PC-3 (cell line): ENCODE measurements at regions not wholly inside any gene's neighbourhood (a gene's known extent, or its start where the extent isn't known, plus 50 kb on each side); places are given as distances from the start of the nearest gene placed in this dataset.

Experiments used
- ATAC-seq: fragments of 200-7000 bp; cut with Tn5 transposase; 2 replicates; pipeline ENCODE4 v1.9.1; 2020; ENCODE audit warnings: mild to moderate bottlenecking, moderate library complexity
- BruUV-seq: library from RNA; stranded (reverse); fragments of 400-500 nt; replicated peaks from 2 replicates; lab custom pipeline; 2021; lab: Mats Ljungman, UMichigan
- CTCF ChIA-PET: fragments of 300-600 bp; sonication (Branson Sonifier 250); formaldehyde crosslinking; loops from one replicate; lab custom pipeline; 2022; ENCODE audit warnings: antibody characterized with exemption; lab: Charles Lee
- POLR2A ChIA-PET: fragments of 300-600 bp; sonication (Branson Sonifier 250); formaldehyde crosslinking; loops from one replicate; lab custom pipeline; 2022; ENCODE audit warnings: antibody characterized with exemption; ENCODE audit not compliant: unreplicated experiment; lab: Charles Lee
- DNase-seq: peaks from one replicate; pipeline ENCODE4 v3.0.0-alpha.2; 2015
- H2AFZ ChIP-seq: fragments of 300-600 bp; sonication (generic); 2 replicates; pipeline ENCODE4 v1.6.0; 2016; ENCODE audit warnings: antibody characterized with exemption, low read length
- H3F3A ChIP-seq: fragments of 300-600 bp; sonication (generic); one replicate; pipeline ENCODE4 v1.6.0; 2017; ENCODE audit warnings: antibody characterized with exemption, low read length, control low read depth, mild to moderate bottlenecking; ENCODE audit not compliant: unreplicated experiment
- H3K27ac ChIP-seq: fragments of 300-600 bp; sonication (generic); 2 replicates; pipeline ENCODE4 v1.5.1; 2016; ENCODE audit warnings: mild to moderate bottlenecking, low read length
- H3K27me3 ChIP-seq: fragments of 300-600 bp; sonication (generic); 2 replicates; pipeline ENCODE4 v1.6.1; 2016; ENCODE audit warnings: low read length, mixed read lengths
- H3K36me3 ChIP-seq: fragments of 300-600 bp; sonication (generic); 2 replicates; pipeline ENCODE4 v1.6.1; 2016; ENCODE audit warnings: low read depth, mixed run types, low read length, mixed read lengths
- H3K4me1 ChIP-seq: fragments of 300-600 bp; sonication (generic); 2 replicates; pipeline ENCODE4 v1.5.1; 2016; ENCODE audit warnings: low read length; ENCODE audit not compliant: insufficient read depth
- H3K4me2 ChIP-seq: fragments of 300-600 bp; sonication (generic); 2 replicates; pipeline ENCODE4 v1.6.0; 2016; ENCODE audit warnings: low read length
- H3K4me3 ChIP-seq: fragments of 300-600 bp; sonication (generic); 2 replicates; pipeline ENCODE4 v1.5.1; 2016; ENCODE audit warnings: mild to moderate bottlenecking, low read length, mixed read lengths
- H3K79me2 ChIP-seq: fragments of 300-600 bp; sonication (generic); 2 replicates; pipeline ENCODE4 v1.6.1; 2017; ENCODE audit warnings: low read length, mixed read lengths
- H3K9ac ChIP-seq: fragments of 300-600 bp; sonication (generic); 2 replicates; pipeline ENCODE4 v1.6.0; 2016; ENCODE audit warnings: mild to moderate bottlenecking, low read length
- H3K9me2 ChIP-seq: fragments of 300-600 bp; sonication (generic); replicated peaks from 2 replicates; pipeline ENCODE4 v1.6.1; 2016; ENCODE audit warnings: mixed run types, low read length, mixed read lengths
- H3K9me3 ChIP-seq: fragments of 300-600 bp; sonication (generic); 2 replicates; pipeline ENCODE4 v1.6.1; 2016; ENCODE audit warnings: low read length, mixed read lengths
- H4K20me1 ChIP-seq: fragments of 300-600 bp; sonication (generic); 2 replicates; pipeline ENCODE4 v1.6.1; 2016; ENCODE audit warnings: low read length, mixed read lengths
- EZH2 ChIP-seq: fragments of 300-600 bp; sonication (generic); IDR thresholded peaks from one replicate; pipeline ENCODE4 v1.6.1; 2017; ENCODE audit warnings: antibody characterized with exemption, mild to moderate bottlenecking, low read length; ENCODE audit not compliant: unreplicated experiment
- EZH2phosphoT487 ChIP-seq: fragments of 300-600 bp; sonication (generic); IDR thresholded peaks from 2 replicates; pipeline ENCODE4 v1.6.1; 2018; ENCODE audit warnings: mild to moderate bottlenecking, antibody characterized with exemption, low read length, borderline replicate concordance
- intact Hi-C: fragments of 100-400 bp; cut with micrococcal nuclease; formaldehyde crosslinking; loops from 2 replicates; pipeline ENCODE4 v1.9.0; 2023
- TF ChIP-seq, protein P1 (sequence below): fragments of 300-600 bp; sonication (generic); conservative IDR thresholded peaks from 2 replicates; pipeline ENCODE4 v1.5.1; 2017; ENCODE audit warnings: antibody characterized with exemption, low read depth, mild to moderate bottlenecking, low read length

DNA sequence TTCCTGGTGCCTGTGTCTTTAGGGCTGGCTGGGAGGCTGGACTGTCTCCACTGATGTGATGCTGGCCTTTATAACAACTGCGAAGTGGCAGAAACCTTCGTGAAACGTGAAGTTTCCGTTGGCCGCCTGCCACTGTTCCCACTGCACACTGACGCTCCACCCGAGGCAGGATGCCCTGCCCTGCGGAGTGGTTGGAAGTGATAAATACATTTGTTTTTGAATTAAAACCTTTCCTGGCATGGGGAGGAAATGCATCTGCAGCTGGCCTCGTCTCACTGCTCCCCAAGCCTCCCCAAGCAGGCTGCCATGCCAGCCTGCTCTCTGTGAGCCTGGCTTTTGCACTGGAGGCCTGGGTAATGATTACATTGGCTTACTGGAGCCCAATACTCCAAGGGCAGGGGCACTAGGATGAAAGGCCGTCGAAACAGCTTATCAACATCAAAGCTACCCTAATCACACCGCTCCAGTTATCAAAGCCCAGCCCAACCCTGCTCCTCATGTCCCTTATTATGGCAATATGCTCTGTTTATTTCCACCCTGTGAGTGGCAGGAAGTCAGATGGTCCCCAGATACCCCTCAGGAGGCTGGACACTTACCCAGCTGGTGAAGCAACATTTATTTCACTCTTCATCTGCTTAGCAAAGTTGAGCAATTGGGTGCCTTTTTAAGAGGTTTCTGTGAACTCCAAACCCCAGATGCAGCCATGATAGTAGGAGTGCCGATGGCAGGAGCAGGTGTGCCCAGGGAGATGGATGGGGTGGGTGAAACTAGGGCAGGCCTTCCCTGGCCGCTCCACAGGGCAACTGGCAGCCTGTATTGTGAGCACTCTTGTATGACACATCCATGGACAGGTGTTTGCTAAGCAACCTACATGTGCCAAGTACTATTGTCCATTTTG is 97.4 kb upstream of the ITGA6 start:
- CTCF ChIA-PET, result no interaction called here
- intact Hi-C loops, result no loop called here
- ATAC-seq (no peak), DNase-seq (no peak)
- no peaks in the 10 kb centered on the region for H3K79me2 ChIP-seq
- H3K9me2 ChIP-seq, result no peaks in the 10 kb centered on the region
- H3K27ac ChIP-seq, result no peak overlapping the region
- H3K9ac ChIP-seq, result no peak overlapping the region
- no peak overlapping the region for H3K4me2 ChIP-seq
- H3F3A ChIP-seq, result no peaks in the 10 kb centered on the region
- no peaks in the 10 kb centered on the region for H3K9me3 ChIP-seq
- no peak overlapping the region for H3K4me3 ChIP-seq
- POLR2A ChIA-PET, result no interaction called here
- no peaks in the 10 kb centered on the region for H3K4me1 ChIP-seq
- no peaks in the 10 kb centered on the region for H3K36me3 ChIP-seq
- H2AFZ ChIP-seq, result no peak overlapping the region
- H4K20me1 ChIP-seq, result no peaks in the 10 kb centered on the region
- H3K27me3 ChIP-seq, result no peaks in the 10 kb centered on the region
- BruUV-seq, result no TSS peak
- TF ChIP-seq EZH2phosphoT487 (no peak), EZH2 (no peak)
- TF ChIP-seq, protein P1, sequence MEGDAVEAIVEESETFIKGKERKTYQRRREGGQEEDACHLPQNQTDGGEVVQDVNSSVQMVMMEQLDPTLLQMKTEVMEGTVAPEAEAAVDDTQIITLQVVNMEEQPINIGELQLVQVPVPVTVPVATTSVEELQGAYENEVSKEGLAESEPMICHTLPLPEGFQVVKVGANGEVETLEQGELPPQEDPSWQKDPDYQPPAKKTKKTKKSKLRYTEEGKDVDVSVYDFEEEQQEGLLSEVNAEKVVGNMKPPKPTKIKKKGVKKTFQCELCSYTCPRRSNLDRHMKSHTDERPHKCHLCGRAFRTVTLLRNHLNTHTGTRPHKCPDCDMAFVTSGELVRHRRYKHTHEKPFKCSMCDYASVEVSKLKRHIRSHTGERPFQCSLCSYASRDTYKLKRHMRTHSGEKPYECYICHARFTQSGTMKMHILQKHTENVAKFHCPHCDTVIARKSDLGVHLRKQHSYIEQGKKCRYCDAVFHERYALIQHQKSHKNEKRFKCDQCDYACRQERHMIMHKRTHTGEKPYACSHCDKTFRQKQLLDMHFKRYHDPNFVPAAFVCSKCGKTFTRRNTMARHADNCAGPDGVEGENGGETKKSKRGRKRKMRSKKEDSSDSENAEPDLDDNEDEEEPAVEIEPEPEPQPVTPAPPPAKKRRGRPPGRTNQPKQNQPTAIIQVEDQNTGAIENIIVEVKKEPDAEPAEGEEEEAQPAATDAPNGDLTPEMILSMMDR, result no peak

DNA sequence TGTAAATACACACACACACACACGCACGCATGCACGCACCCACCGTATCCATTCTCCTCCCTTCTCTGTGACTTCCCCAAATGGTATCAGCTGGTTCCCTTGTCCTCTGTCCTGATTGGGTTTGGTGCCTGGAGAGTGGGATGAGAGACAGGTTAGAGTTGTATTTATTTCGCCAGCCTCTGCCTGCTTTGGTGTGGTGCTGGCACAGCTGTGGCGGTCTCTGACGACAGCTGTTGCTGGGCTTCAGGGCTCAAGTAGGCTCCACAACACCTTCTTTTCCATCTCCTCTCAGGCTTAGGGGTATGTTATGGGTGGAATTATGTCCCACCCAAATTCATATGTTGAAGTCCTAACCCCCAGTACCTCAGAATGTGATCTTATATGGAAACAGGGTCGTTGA is 94.9 kb upstream of the ITGA6 start:
- Histone ChIP-seq H4K20me1 (no peaks in the 10 kb centered on the region), H3K27me3 (no peaks in the 10 kb centered on the region), H3K4me2 (no peak overlapping the region), H3K9ac (no peak overlapping the region), H3K4me1 (no peaks in the 10 kb centered on the region), H3K9me2 (no peaks in the 10 kb centered on the region), H3K9me3 (no peaks in the 10 kb centered on the region), H3K36me3 (no peaks in the 10 kb centered on the region), H3K27ac (no peak overlapping the region), H2AFZ (no peak overlapping the region), H3K4me3 (no peak overlapping the region), H3F3A (no peaks in the 10 kb centered on the region), H3K79me2 (no peaks in the 10 kb centered on the region)
- ChIA-PET POLR2A (no interaction called here), CTCF (no interaction called here)
- intact Hi-C loops, result no loop called here
- no peak for ATAC-seq
- no peak for DNase-seq
- TF ChIP-seq EZH2phosphoT487 (no peak), EZH2 (no peak)
- TF ChIP-seq, protein P1, result no peak
- no TSS peak for BruUV-seq

DNA sequence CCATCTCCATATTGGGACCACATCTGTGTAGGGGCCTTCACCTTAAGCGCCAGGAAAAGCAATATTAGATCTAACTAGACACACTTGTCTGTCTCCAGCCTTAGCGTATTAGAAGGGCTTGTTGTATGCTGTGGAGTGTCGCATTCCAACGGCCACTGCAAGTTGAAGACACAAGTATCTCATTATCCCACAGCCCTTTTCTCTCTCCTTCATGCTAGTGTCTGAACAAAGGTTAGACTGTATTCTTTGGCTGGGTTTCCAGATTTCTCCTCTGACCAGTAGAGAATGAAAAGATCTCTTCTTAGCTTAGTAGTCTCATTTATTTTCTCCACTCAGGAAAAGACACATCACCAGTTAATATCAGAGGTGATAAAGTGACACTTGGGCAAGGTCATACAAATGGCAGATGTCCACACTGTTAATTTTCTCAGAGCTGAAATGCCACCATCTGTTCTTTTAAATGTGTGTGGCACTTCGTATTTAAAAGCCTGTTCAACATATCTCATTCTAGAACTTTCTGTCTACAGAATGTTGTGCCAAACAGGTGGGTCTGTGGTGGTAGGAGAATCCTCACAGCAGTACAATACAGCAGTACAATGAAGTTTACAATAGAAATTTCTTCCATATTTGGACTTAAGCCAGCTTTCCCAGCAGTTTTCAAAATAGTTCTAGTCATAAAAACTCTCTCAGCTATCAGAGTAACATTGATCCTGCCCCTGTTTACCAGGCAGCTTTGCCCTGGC is 94.0 kb upstream of the ITGA6 start:
- Histone ChIP-seq H3K27ac (no peak overlapping the region), H3K36me3 (no peaks in the 10 kb centered on the region), H3K9ac (no peak overlapping the region), H3K9me2 (no peaks in the 10 kb centered on the region), H3K9me3 (no peaks in the 10 kb centered on the region), H3K4me2 (no peak overlapping the region), H2AFZ (no peak overlapping the region), H3K79me2 (no peaks in the 10 kb centered on the region), H4K20me1 (no peaks in the 10 kb centered on the region), H3K4me1 (no peaks in the 10 kb centered on the region), H3K4me3 (no peak overlapping the region), H3K27me3 (no peaks in the 10 kb centered on the region), H3F3A (no peaks in the 10 kb centered on the region)
- ChIA-PET POLR2A (no interaction called here), CTCF (no interaction called here)
- intact Hi-C loops, result no loop called here
- DNase-seq (no peak), ATAC-seq (no peak)
- BruUV-seq, result no TSS peak
- no peak for TF ChIP-seq EZH2phosphoT487
- TF ChIP-seq, protein P1, result no peak
- TF ChIP-seq EZH2, result no peak
